Esophagus muscularis mucosa (tissue), 3 donors: ENCODE measurements at regions not wholly inside any gene's neighbourhood (a gene's known extent, or its start where the extent isn't known, plus 50 kb on each side); places are given as distances from the start of the nearest gene placed in this dataset.
"Not testable (repeated sequence)": the region's sequence is repeated elsewhere in the genome, so short reads cannot be mapped to it uniquely, and the experiment has no call there.

Experiments
- POLR2A ChIP-seq: fragments of 450-650 bp; IDR thresholded peaks from one replicate; pipeline ENCODE4 v1.6.1; 2017; ENCODE audit warnings: antibody characterized with exemption, moderate library complexity, mild to moderate bottlenecking, low read depth
- TF ChIP-seq, protein P1 (sequence below), 3 experiments: fragments of 200-600 bp in 2 of 3; fragments of 450-650 bp in 1 of 3; sonication (generic) in 2 of 3; IDR thresholded peaks; one replicate each; pipeline ENCODE4 v1.5.1; 2017 to 2019; ENCODE audit warnings: antibody characterized with exemption in 3 of 3, mild to moderate bottlenecking in 2 of 3, moderate library complexity in 1 of 3

DNA sequence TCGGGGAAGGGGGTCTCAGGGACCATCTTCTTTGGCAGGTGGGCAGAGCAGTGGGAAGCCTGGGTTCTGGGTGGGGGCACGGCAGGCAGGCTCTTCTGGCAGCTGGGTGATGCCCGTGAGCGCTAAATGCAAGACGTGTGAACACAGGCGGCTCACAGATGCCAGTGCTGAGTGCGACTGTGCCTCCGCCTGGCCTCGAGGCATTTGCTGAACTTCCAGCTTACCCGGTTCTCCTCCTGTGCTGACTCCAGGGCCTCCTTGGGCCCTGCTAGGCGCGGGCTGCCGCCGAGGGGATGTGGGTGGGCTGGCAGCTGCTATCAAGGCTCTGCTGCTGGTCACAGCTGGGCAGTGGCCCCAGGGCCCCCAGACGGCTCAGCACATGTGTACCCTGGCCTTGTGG is 3947.8 kb upstream of the TPTE start:
- not testable (repeated sequence) for TF ChIP-seq POLR2A
- TF ChIP-seq, protein P1, sequence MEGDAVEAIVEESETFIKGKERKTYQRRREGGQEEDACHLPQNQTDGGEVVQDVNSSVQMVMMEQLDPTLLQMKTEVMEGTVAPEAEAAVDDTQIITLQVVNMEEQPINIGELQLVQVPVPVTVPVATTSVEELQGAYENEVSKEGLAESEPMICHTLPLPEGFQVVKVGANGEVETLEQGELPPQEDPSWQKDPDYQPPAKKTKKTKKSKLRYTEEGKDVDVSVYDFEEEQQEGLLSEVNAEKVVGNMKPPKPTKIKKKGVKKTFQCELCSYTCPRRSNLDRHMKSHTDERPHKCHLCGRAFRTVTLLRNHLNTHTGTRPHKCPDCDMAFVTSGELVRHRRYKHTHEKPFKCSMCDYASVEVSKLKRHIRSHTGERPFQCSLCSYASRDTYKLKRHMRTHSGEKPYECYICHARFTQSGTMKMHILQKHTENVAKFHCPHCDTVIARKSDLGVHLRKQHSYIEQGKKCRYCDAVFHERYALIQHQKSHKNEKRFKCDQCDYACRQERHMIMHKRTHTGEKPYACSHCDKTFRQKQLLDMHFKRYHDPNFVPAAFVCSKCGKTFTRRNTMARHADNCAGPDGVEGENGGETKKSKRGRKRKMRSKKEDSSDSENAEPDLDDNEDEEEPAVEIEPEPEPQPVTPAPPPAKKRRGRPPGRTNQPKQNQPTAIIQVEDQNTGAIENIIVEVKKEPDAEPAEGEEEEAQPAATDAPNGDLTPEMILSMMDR (IDR thresholded peaks at IDR 0.05): not testable (repeated sequence)
